Astrocyte of the hippocampus (primary cell): ENCODE measurements at regions not wholly inside any gene's neighbourhood (a gene's known extent, or its start where the extent isn't known, plus 50 kb on each side); places are given as distances from the start of the nearest gene placed in this dataset.
A peak's percentile ranks its signal among the peaks of the same experiment; 100 is the strongest.

ENCODE experiments used
- DNase-seq: peaks from one replicate; pipeline ENCODE4 v3.0.0; 2011; ENCODE audit warnings: low read depth, low spot score

DNA sequence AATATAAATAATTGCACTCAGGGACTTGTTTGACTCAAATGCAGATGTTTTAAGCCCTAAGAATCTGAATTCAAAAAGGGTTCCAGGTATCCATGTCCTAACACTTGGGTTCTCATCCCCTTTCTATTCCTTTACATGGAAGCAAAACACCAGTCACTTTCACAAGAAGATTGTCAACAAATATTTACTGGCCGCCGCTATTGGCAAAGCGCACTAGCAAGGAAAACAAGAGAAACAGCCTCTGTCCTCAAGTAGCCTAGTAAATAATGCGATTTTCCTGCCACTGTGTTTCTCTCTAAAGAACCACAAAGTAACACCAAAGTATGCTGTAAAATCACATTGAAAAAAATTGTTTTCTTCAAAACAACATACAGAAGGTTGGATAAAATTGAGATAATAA lies 66.7 kb upstream of the EZH2 start:
- DNase-seq: no peak

GRCh38 chr7:148944935-148945934 lies 61.1 kb upstream of the EZH2 start:
- peak; percentile 55 for DNase-seq

DNA sequence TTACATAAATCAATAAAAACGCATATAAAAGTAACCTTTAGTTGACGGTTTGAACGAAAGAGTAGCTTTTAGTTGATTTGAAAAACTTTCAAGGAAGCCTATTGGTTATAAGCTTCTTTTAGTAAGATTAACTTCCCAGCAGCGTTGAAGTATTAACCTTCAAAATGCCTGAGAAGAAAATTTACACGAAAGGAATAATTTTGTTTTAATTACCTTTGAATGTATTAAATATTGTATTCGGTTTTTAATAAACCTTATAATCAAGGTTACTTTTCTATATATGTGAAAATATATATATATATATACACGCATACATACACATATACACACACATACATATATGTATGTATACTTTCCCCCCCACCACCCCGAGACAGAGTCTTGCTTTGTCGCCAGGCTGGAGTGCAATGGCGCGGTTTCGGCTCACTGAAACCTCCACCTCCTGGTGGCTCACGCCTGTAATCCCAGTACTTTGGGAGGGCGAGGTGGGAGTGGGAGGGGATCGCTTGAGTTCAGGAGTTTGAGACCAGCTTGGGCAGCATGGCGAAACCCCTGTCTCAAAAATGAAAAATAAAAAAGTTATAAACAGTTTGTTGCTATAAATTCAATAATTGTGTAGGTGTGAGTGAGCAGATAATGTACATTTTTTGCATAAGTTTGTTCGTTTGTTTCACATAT lies 57.6 kb upstream of the EZH2 start:
- peak; percentile 68 for DNase-seq

GRCh38 chr7:148940702-148941597 lies 56.9 kb upstream of the EZH2 start:
- peak; percentile 88 for DNase-seq

- DNase-seq: no peak
Measured at GRCh38 chr7:148939128-148939755, 55.2 kb upstream of the EZH2 start.

DNA sequence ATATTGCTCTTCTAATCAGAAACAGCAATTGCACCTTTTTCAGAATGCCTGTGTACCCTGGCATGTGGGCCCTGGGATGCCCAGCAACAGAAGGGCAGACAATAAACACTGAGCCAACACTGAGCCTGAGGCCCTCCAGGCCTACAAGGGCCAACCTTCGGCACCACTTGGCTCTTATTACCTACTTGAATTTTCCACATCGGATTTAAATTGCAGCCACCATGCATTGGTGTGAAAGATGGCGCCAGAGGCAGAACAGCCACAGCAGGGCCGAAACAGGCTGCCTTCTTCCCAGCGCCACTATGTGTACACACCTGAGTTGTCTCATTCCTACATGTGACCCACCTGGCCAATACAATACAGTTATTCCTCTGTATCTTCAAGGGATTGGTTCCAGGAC lies 51.4 kb upstream of the EZH2 start:
- DNase-seq: no peak
